Stimulated activated CD4-positive, alpha-beta T cell treated with anti-CD3 and anti-CD28 coated beads, Interleukin-1b, Interleukin-23, amount 100 ng/mL, for 1 hour (primary cell): ENCODE measurements at regions not wholly inside any gene's neighbourhood (a gene's known extent, or its start where the extent isn't known, plus 50 kb on each side); places are given as distances from the start of the nearest gene placed in this dataset.
"Not testable (repeated sequence)": the region's sequence is repeated elsewhere in the genome, so short reads cannot be mapped to it uniquely, and the experiment has no call there.

Experiments
- DNase-seq, 2 donors: peaks; one replicate each; pipeline ENCODE4 v3.0.0-alpha.2; 2020; ENCODE audit warnings: low read depth in 2 of 2

GRCh38 chr14:19242529-19242928 is 191.6 kb downstream of the POTEG start:
- DNase-seq, result not testable (repeated sequence)

- DNase-seq, result not testable (repeated sequence)
Observed at GRCh38 chr14:19266908-19267307, 167.2 kb downstream of the POTEG start.

GRCh38 chr14:19267636-19268035 is 166.5 kb downstream of the POTEG start:
- peak in 1 of 2 donors; percentile 0 for DNase-seq

DNA sequence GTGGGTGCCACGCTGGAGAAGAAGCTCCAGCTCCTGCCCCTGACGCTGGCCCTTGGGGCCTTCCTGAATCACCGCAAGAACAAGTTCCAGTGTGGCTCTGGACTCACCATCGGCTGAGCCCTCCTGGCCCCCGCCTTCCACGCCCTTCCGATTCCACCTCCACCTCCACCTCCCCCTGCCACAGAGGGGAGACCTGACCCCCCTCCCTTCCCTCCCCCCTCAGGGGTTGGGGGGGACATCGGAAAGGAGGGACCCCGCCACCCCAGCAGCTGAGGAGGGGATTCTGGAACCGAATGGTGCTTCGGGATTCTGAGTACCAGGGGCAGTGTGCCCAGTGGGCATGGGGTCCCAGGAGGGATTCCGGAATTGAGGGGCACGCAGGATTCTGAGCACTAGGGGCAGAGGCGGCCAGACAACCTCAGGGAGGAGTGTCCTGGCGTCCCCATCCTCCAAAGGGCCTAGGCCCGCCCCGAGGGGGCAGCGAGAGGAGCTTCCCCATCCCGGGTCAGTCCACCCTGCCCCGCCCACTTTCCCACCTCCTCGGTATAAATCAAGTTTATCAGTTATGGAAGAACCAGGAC is 166.0 kb downstream of the POTEG start:
- DNase-seq, result not testable (repeated sequence)

GRCh38 chr14:19272235-19272634 is 161.9 kb downstream of the POTEG start:
- DNase-seq, result not testable (repeated sequence)

DNA sequence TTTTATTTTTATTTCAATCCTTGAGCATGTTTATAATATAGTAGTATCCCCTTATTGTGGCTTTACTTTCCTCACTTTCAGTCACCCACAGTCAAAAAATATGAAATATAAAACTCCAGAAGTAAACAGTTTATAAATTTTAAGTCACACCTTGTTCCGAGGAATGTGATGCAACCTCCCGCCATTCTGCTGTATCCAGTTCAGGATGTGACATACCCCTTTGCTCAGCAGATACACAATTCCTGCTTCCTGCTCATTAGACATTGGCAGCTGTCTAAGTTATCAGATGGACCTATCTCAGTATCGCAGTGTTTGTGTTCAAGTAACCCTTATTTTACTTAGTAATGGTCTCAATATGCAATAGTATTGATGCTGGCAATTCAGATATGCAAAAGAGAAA is 144.5 kb downstream of the POTEG start:
- not testable (repeated sequence) for DNase-seq

DNA sequence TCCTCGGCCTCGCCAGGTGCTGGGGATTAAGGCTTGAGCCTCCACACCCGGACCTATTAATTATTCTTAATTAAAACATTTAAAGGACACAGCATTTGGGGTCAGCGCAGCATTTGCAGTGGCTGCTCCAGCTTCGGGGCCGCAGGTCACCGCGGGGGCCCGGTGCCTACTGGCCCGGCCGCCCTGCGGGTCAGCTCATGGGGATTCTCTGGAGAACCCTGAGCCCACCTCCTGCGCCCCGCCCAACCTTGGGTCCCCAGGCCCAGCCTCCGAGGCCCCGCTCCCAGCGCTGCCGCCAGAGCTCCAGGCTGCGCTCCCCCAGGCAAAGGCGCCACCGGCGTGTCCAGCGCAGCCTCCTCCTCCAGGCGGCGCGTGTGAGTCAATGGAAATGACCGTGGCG is 133.9 kb downstream of the POTEG start:
- DNase-seq, result not testable (repeated sequence)

GRCh38 chr14:19300838-19301237 is 133.3 kb downstream of the POTEG start:
- not testable (repeated sequence) for DNase-seq

DNA sequence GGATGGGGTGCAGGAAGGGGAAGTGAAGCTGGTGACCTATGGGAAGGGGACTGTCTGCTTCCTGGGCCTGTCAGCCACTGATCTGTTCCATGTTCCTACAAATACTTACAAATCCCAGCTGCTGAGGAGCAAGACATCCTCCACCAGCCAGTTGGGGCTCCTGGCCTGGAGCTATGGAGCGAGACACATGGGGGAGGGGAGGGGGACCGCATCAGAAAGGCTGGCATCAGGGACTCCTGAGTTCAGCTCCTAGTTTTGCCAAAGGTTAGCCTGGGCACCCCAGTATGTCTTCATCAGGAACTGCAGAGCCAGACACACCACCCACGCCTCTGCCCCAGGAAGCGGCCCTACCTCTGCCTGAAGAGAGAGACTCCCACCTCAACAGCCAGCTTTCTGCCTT is 130.3 kb downstream of the POTEG start:
- not testable (repeated sequence) for DNase-seq

- not testable (repeated sequence) for DNase-seq
Observed at GRCh38 chr14:19304442-19304841, 129.7 kb downstream of the POTEG start.

DNA sequence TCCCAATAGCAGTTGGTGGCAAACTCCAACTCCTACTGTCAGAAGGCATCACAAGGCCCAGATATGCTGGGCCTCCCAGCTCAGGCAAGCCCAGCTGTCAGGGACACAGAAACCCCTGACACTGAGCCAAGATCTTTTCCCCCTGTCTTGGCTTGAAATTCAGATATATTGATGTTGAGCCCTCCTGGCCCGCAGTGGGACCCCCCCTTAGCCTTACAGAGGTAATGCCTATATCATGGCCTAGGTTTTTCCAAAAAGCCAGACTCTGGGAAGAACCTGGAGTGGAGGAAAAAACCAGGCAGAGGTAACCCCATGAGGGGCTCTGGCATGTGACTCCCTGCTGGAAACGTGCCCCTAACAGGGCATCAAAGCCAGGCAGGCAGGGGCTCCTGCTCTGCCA is 129.2 kb downstream of the POTEG start:
- DNase-seq, result not testable (repeated sequence)

- DNase-seq, result not testable (repeated sequence)
Observed at GRCh38 chr14:19305776-19306175, 128.4 kb downstream of the POTEG start.

DNA sequence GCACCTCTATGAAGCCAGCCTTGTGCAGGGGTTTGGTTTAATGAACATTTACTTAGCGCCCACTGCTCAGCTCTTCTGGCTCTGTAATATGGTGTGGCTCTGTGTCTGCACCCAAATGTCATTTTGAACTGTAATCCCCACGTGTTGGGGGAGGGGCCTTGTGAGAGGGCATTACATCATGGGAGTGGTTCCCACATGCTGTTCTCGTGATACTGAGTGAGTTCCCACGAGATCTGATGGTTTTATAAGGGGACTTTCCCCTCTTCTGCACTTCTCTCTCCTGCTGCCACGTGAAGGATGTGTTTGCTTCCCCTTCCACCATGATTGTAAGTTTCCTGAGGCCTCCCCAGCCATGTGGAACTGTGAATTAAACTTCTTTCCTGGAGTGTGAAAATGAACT is 127.7 kb downstream of the POTEG start:
- DNase-seq, result not testable (repeated sequence)

DNA sequence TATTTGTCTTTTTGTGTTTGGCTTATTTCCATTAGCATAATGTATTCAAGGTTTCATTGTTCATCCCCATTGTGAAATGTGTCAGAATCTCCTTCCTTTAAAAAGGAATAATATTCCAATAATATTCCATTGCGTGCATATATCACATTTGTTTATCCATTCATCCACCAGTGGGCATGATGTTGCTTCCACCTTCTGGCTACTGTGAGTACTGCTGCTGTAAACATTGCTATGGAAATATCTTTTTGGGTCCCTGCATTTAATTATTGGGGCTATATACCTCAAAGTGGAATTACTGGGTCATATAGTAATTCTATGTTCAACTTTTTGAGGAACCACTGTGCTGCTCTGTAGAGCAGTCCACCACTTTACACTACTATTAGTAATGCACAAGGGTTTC is 123.1 kb downstream of the POTEG start:
- not testable (repeated sequence) for DNase-seq

DNA sequence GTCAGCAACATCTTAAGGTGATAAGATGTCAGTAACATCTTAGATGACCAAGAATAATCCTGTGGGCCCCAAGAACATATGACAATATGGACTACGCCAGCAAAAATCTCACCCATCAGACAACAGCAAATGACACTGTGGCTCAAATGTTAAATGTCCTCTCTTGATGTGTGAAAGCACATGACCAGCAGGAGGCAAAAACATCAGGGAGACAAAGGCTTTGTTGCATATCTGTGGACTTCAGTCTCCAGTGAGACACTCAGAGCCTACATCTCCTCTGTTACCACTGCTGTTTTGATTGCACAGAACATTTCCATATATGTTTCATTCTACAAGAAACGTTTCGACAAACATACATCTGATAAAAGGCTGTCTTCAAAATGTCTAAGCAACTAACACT is 103.5 kb downstream of the POTEG start:
- not testable (repeated sequence) for DNase-seq

DNA sequence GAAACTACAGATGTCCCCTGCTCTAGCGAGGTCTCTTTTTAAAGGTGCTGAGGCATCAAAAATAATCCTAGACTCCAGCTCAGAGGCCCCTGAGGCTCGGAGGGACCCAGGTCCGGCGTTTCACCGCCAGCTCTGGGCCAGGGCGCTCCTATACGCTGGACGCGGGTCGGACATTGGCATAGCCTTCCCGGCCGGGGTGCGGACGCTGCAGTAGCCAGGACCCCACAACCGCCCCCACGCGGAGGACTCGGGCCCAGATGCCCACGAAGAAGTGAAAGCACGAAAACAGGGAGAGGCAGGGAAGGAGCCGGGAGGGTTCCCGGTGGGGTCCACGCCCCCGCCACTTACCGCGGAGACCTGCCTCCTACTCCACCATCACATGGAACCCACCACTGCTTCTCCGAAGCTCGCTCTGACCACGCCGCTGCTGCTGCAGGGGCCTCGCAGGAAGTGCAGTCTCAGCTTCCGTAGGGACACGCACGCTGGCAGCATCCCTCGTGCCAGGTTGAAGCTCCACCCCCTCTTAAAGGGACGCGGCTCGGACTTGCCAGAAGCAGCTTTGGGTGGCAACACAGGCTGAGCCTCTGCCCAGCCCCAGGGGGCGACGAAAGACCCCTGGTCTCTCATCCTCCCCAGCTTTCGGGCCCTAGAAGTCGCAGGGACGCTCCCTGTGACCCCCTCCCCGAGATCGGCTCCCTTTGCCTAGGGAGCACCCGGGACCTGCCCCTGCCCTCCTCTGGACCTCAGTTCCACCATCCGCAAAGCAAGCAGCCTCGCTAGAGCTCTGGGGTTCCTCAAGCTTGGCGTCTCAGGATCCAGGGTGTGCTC is 96.7 kb downstream of the POTEG start:
- DNase-seq, result not testable (repeated sequence)

- not testable (repeated sequence) for DNase-seq
Observed at GRCh38 chr14:19338060-19338372, 96.1 kb downstream of the POTEG start.

DNA sequence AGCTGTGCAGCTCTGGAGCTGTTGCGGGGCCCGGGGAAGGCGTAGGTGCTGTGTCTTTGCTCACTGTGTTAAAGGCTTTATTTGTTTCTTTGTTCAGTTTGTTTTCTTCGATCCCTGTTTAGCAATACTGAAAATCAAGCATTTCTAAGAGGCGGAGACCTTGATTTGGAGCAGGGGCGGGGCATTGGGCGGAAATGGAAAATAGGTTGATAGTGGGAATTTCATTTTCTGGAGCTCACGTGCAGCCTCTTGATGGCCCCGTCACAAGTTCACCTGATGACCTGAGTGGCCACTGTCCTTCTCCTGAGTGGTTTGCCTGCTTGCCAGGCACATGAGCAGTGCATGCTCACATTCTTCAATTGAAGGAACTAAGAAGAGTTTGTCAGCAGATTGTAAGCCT is 93.2 kb downstream of the POTEG start:
- DNase-seq, result not testable (repeated sequence)

DNA sequence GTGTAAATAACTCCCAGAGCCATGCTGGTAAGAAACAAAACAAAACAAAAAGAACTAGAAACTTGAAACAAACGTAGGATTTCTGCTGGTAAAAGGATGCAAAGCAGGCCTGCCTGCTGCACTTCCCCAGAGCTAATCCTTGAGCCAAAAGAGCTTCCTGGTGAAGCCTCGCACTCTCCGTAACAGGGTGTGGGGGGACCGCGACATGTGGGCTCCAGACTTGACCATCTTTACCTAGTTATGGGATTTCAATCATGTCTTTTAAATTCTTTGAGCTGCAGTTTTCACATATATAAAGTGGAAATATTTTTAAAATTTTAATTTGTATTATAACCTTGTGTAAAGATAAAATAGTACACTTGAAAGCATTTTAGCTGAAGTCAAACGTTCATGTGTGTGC is 92.5 kb downstream of the POTEG start:
- DNase-seq, result not testable (repeated sequence)

GRCh38 chr14:19344261-19344660 is 89.9 kb downstream of the POTEG start:
- DNase-seq, result not testable (repeated sequence)

DNA sequence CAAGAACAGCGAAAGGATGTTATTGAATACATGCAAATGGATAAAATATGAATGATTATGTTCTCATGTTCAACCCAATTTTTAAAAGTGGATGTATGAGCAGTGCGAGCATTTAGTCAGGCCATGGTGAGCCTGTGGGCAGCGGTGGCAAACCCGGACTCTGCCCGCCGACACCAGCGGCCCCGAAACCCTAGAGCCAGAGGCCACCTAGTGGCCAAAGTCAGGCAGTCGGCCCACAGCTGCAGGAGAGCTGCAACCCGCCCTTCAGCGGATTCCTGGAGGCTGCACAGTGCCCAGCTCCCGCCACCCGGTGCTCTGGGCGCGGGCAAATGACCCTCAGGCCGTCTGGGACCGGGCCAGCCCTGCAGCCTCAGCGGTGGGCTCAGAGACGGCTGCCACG is 89.5 kb downstream of the POTEG start:
- DNase-seq, result not testable (repeated sequence)

GRCh38 chr14:19345298-19345911 is 88.7 kb downstream of the POTEG start:
- DNase-seq, result not testable (repeated sequence)

GRCh38 chr14:19346074-19346480 is 88.1 kb downstream of the POTEG start:
- not testable (repeated sequence) for DNase-seq
